Parathyroid adenoma (tissue), 2 donors: ENCODE measurements at regions not wholly inside any gene's neighbourhood (a gene's known extent, or its start where the extent isn't known, plus 50 kb on each side); places are given as distances from the start of the nearest gene placed in this dataset.

ENCODE experiments used
- H2AFZ ChIP-seq: fragments of 300-600 bp; sonication (generic); one replicate; pipeline ENCODE4 v1.7.0; 2017; ENCODE audit warnings: antibody characterized with exemption, mild to moderate bottlenecking
- H3K27ac ChIP-seq: fragments of 300-600 bp; sonication (generic); one replicate; pipeline ENCODE4 v1.7.0; 2017
- H3K27me3 ChIP-seq: fragments of 300-600 bp; sonication (generic); one replicate; pipeline ENCODE4 v1.7.0; 2017; ENCODE audit warnings: low read length; ENCODE audit not compliant: control insufficient read depth, insufficient read depth
- H3K36me3 ChIP-seq: fragments of 300-600 bp; sonication (generic); one replicate; pipeline ENCODE4 v1.7.0; 2017; ENCODE audit warnings: low read length; ENCODE audit not compliant: control insufficient read depth, insufficient read depth
- H3K4me1 ChIP-seq: fragments of 300-600 bp; sonication (generic); one replicate; pipeline ENCODE4 v1.7.0; 2017; ENCODE audit warnings: control low read depth
- H3K4me2 ChIP-seq: fragments of 300-600 bp; sonication (generic); one replicate; pipeline ENCODE4 v1.7.0; 2017; ENCODE audit warnings: low read length
- H3K4me3 ChIP-seq: fragments of 300-600 bp; sonication (generic); one replicate; pipeline ENCODE4 v1.7.0; 2017; ENCODE audit warnings: low read depth, low read length
- H3K79me2 ChIP-seq: fragments of 300-600 bp; sonication (generic); one replicate; pipeline ENCODE4 v1.7.0; 2017; ENCODE audit warnings: control low read depth
- H3K9ac ChIP-seq: fragments of 300-600 bp; sonication (generic); one replicate; pipeline ENCODE4 v1.7.0; 2017; ENCODE audit warnings: mild to moderate bottlenecking
- H3K9me3 ChIP-seq: fragments of 300-600 bp; sonication (generic); one replicate; pipeline ENCODE4 v1.7.0; 2017; ENCODE audit warnings: low read length; ENCODE audit not compliant: control insufficient read depth
- CTCF ChIP-seq: fragments of 300-600 bp; sonication (generic); IDR thresholded peaks from one replicate; pipeline ENCODE4 v1.7.0; 2017; ENCODE audit warnings: antibody characterized with exemption, mild to moderate bottlenecking
- donor health status: primary hyperparathyroidism.

- Histone ChIP-seq H3K4me3 (no peak overlapping the region), H2AFZ (no peak overlapping the region), H3K36me3 (no peaks in the 10 kb centered on the region), H3K79me2 (no peaks in the 10 kb centered on the region), H3K9me3 (no peaks in the 10 kb centered on the region), H3K9ac (no peak overlapping the region), H3K4me1 (no peaks in the 10 kb centered on the region), H3K4me2 (no peak overlapping the region), H3K27me3 (no peaks in the 10 kb centered on the region), H3K27ac (no peak overlapping the region)
- no peak for TF ChIP-seq CTCF
Observed at GRCh38 chr3:87507753-87508152, 231.4 kb upstream of the POU1F1 start.

GRCh38 chr3:87503900-87504498, 227.6 kb upstream of the POU1F1 start:
- no peaks in the 10 kb centered on the region for H3K79me2 ChIP-seq
- no peak overlapping the region for H3K9ac ChIP-seq
- no peak overlapping the region for H3K4me3 ChIP-seq
- H3K4me2 ChIP-seq: no peak overlapping the region
- H3K27ac ChIP-seq: no peak overlapping the region
- H3K4me1 ChIP-seq: no peaks in the 10 kb centered on the region
- TF ChIP-seq CTCF: no peak
- H2AFZ ChIP-seq: no peak overlapping the region
- no peaks in the 10 kb centered on the region for H3K36me3 ChIP-seq
- no peaks in the 10 kb centered on the region for H3K9me3 ChIP-seq
- no peaks in the 10 kb centered on the region for H3K27me3 ChIP-seq

GRCh38 chr3:87501076-87501475, 224.7 kb upstream of the POU1F1 start:
- H3K9ac ChIP-seq: no peak overlapping the region
- no peaks in the 10 kb centered on the region for H3K4me1 ChIP-seq
- H3K36me3 ChIP-seq: no peaks in the 10 kb centered on the region
- no peak overlapping the region for H3K27ac ChIP-seq
- H3K4me3 ChIP-seq: no peak overlapping the region
- no peaks in the 10 kb centered on the region for H3K27me3 ChIP-seq
- no peaks in the 10 kb centered on the region for H3K79me2 ChIP-seq
- H3K4me2 ChIP-seq: no peak overlapping the region
- no peak overlapping the region for H2AFZ ChIP-seq
- no peaks in the 10 kb centered on the region for H3K9me3 ChIP-seq
- no peak for TF ChIP-seq CTCF

- Histone ChIP-seq H3K9me3 (no peaks in the 10 kb centered on the region), H3K27me3 (no peaks in the 10 kb centered on the region)
- no peak for TF ChIP-seq CTCF
Observed at GRCh38 chr3:87498358-87499080, 222.1 kb upstream of the POU1F1 start.

GRCh38 chr3:87495938-87496337, 219.6 kb upstream of the POU1F1 start:
- Histone ChIP-seq H3K27me3 (no peaks in the 10 kb centered on the region), H2AFZ (no peak overlapping the region), H3K36me3 (no peaks in the 10 kb centered on the region), H3K9me3 (no peaks in the 10 kb centered on the region), H3K9ac (no peak overlapping the region), H3K4me3 (no peak overlapping the region), H3K79me2 (no peaks in the 10 kb centered on the region), H3K27ac (no peak overlapping the region), H3K4me1 (no peaks in the 10 kb centered on the region), H3K4me2 (no peak overlapping the region)
- TF ChIP-seq CTCF: no peak

More at GRCh38 chr3:87498358-87499080, 222.1 kb upstream of the POU1F1 start:
- H3K36me3 ChIP-seq: no peaks in the 10 kb centered on the region
- H3K79me2 ChIP-seq: no peaks in the 10 kb centered on the region
- no peak overlapping the region for H3K9ac ChIP-seq
- H3K4me3 ChIP-seq: no peak overlapping the region
- H3K27ac ChIP-seq: no peak overlapping the region
- no peak overlapping the region for H3K4me2 ChIP-seq
- H3K4me1 ChIP-seq: no peaks in the 10 kb centered on the region
- H2AFZ ChIP-seq: no peak overlapping the region
